ENCODE measurements at regions not wholly inside any gene's neighbourhood (a gene's known extent, or its start where the extent isn't known, plus 50 kb on each side); places are given as distances from the start of the nearest gene placed in this dataset.

DNA sequence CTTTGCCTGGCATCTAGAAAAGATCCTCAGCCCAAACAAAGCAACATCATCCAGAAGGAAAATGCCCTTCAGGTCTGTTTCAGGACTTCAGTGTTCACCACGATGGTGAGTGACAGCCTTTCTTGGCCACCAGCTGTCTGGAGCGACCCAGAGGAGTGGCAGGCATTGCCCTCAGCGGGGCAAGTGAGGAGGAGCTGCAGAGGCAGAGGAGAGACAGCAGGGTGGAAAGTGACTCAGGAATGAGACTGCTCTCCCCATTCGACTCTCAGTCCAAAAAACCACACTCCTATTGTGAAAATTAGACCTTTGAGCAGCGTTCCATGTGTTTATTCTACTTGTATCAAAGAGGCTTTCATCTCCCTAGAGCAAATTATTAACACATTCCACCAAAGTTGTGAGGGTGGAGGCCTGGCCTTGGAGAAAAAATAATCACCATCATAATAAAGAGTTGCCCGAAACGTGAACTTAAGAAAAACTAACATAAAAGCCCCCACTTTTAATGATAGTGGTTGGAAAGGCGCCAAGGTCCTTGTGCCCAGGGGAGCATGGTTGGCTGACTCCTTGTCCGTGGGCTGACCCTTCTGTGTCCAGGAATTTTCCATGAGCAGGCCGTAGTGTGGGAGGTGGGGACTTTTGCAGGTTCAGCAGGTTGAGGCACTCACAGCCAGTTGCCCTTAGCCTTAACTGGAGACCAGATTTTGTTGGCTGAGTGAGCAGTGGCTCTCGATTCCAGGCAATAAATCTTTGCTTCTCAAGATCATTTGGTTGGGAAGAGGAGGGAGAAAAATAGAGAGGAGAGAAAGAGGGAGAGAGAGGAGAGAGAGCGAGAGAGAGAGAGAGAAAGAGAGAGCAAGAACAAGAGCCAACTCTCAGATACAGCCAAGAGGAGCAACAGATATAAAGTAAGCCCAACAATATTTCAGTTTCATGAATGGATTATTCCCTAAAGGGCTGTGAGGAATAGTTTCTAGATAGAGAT, 125.9 kb upstream of the ANKRD55 start:
- 74% methylated on average over 4 of the region's 12 CpGs for WGBS (ENCODE audit: insufficient coverage)
- Histone ChIP-seq H2AFZ (ENCODE audit: insufficient read depth, low read depth, low read length, poor library complexity, severe bottlenecking) (no peak overlapping the region), H3K4me1 (ENCODE audit: control insufficient read depth in 1 of 2, insufficient read depth in 2 of 2, low read length in 2 of 2) (no peaks in the 10 kb centered on the region), H3K9ac (ENCODE audit: insufficient read depth, low read length, poor library complexity, severe bottlenecking) (no peak overlapping the region), H3K36me3 (replicated peaks in 1 of 2; ENCODE audit: control insufficient read depth in 1 of 2, insufficient read depth in 2 of 2, low read length in 2 of 2) (no peaks in the 10 kb centered on the region), H3K27ac (ENCODE audit: low read depth in 1 of 2, low read length in 2 of 2) (no peak overlapping the region), H4K20me1 (ENCODE audit: insufficient read depth, low read length) (no peaks in the 10 kb centered on the region), H3K27me3 (ENCODE audit: control insufficient read depth in 2 of 2, insufficient read depth in 2 of 2, low read length in 2 of 2) (no peaks in the 10 kb centered on the region), H3K4me3 (replicated peaks in 1 of 3; ENCODE audit: low read depth in 2 of 3, low read length in 3 of 3) (no peak overlapping the region), H3K79me2 (ENCODE audit: insufficient read depth, low read length) (no peaks in the 10 kb centered on the region), H3K4me2 (replicated peaks; ENCODE audit: extremely low read depth, low read length, poor library complexity, severe bottlenecking) (no peak overlapping the region), H3K9me3 (replicated peaks in 1 of 2; ENCODE audit: control insufficient read depth in 1 of 2, insufficient read depth in 1 of 2, low read length in 2 of 2) (no peaks in the 10 kb centered on the region)
- peaks cover 4% of the 10 kb centered on the region for H3K4me1 Mint-ChIP-seq
- H3K9me3 Mint-ChIP-seq, result peaks cover 0 to 4% (median 2%) of the 10 kb centered on the region in 7 donors
- TF ChIP-seq, protein P1, sequence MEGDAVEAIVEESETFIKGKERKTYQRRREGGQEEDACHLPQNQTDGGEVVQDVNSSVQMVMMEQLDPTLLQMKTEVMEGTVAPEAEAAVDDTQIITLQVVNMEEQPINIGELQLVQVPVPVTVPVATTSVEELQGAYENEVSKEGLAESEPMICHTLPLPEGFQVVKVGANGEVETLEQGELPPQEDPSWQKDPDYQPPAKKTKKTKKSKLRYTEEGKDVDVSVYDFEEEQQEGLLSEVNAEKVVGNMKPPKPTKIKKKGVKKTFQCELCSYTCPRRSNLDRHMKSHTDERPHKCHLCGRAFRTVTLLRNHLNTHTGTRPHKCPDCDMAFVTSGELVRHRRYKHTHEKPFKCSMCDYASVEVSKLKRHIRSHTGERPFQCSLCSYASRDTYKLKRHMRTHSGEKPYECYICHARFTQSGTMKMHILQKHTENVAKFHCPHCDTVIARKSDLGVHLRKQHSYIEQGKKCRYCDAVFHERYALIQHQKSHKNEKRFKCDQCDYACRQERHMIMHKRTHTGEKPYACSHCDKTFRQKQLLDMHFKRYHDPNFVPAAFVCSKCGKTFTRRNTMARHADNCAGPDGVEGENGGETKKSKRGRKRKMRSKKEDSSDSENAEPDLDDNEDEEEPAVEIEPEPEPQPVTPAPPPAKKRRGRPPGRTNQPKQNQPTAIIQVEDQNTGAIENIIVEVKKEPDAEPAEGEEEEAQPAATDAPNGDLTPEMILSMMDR (IDR thresholded peaks at IDR 0.05), result no peak
- H3K27ac Mint-ChIP-seq, result peak overlapping the region in 3 of 7 donors; percentile 2 to 70 (median 68)
- intact Hi-C loops (cut with micrococcal nuclease), result no loop called here
- no peak for DNase-seq
- peaks cover 0 to 11% (median 3%) of the 10 kb centered on the region in 3 donors for H3K27me3 Mint-ChIP-seq (ENCODE audit: low read depth in 3 of 3)
- no peak overlapping the region for H3K4me3 Mint-ChIP-seq
- no peaks in the 10 kb centered on the region for H3K36me3 Mint-ChIP-seq

DNA sequence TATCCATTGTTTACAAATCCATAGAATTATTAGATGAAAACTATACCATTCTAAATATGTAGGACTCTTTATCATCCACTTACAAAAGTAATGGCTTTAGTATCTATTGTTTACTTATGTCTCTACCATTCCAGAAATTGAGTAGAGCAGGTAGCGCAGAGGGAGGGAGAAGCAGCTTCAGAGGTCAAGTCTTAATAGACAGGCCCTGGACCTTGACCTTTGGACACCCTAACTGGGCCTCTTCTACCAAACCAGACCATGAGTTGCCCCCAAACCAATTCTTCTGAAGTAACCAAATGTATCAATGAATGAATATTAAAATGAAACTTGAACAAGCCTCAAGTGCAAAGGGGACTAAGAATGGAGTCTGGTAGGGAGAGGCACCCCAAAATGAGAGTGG, 124.9 kb upstream of the ANKRD55 start:
- Histone ChIP-seq H4K20me1 (ENCODE audit: insufficient read depth, low read length) (no peaks in the 10 kb centered on the region), H3K36me3 (replicated peaks in 1 of 2; ENCODE audit: control insufficient read depth in 1 of 2, insufficient read depth in 2 of 2, low read length in 2 of 2) (no peaks in the 10 kb centered on the region), H3K4me1 (ENCODE audit: control insufficient read depth in 1 of 2, insufficient read depth in 2 of 2, low read length in 2 of 2) (no peaks in the 10 kb centered on the region), H3K9ac (ENCODE audit: insufficient read depth, low read length, poor library complexity, severe bottlenecking) (no peak overlapping the region), H3K27me3 (ENCODE audit: control insufficient read depth in 2 of 2, insufficient read depth in 2 of 2, low read length in 2 of 2) (no peaks in the 10 kb centered on the region), H2AFZ (ENCODE audit: insufficient read depth, low read depth, low read length, poor library complexity, severe bottlenecking) (no peak overlapping the region), H3K4me2 (replicated peaks; ENCODE audit: extremely low read depth, low read length, poor library complexity, severe bottlenecking) (no peak overlapping the region), H3K9me3 (replicated peaks in 1 of 2; ENCODE audit: control insufficient read depth in 1 of 2, insufficient read depth in 1 of 2, low read length in 2 of 2) (no peaks in the 10 kb centered on the region), H3K79me2 (ENCODE audit: insufficient read depth, low read length) (no peaks in the 10 kb centered on the region), H3K27ac (ENCODE audit: low read depth in 1 of 2, low read length in 2 of 2) (no peak overlapping the region), H3K4me3 (replicated peaks in 1 of 3; ENCODE audit: low read depth in 2 of 3, low read length in 3 of 3) (no peak overlapping the region)
- TF ChIP-seq, protein P1 (IDR thresholded peaks at IDR 0.05), result no peak
- Mint-ChIP-seq H3K27ac (no peak overlapping the region), H3K4me1 (peaks cover 4% of the 10 kb centered on the region), H3K4me3 (no peak overlapping the region), H3K27me3 (ENCODE audit: low read depth in 3 of 3) (peaks cover 2 to 11% (median 3%) of the 10 kb centered on the region in 3 donors), H3K36me3 (no peaks in the 10 kb centered on the region), H3K9me3 (peaks cover 0 to 4% (median 2%) of the 10 kb centered on the region in 7 donors)
- intact Hi-C loops (cut with micrococcal nuclease), result no loop called here
- WGBS (ENCODE audit: insufficient coverage), result no CpG with 5 or more reads among the region's 1 CpG
- DNase-seq, result no peak
